ENCODE measurements at regions not wholly inside any gene's neighbourhood (a gene's known extent, or its start where the extent isn't known, plus 50 kb on each side); places are given as distances from the start of the nearest gene placed in this dataset.
"Not testable (repeated sequence)": the region's sequence is repeated elsewhere in the genome, so short reads cannot be mapped to it uniquely, and the experiment has no call there.

DNA sequence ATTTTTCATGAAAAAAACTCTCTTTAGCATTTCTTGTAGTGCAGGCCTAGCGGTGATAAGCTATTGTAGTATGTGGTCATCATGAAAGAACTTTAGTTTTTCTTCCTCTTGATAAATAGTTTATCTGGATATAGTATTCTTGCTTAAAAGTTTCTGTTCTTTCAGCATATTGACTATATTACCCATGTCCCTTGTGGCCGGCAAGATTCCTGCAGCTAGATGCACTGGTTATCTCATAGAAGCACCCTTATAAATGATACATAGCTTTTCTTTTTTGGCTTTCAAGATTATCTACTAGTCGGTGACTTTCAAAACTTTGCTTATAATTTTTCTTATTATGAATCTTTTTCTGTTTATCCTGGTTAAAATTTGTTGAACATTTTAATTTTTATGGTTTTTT, 234.8 kb downstream of the ALG10 start:
- H3K4me3 ChIP-seq = no peak overlapping the region
- DNase-seq = no peak
- H3K36me3 ChIP-seq = no peaks in the 10 kb centered on the region
- no peaks in the 10 kb centered on the region for H3K4me1 ChIP-seq
- no peaks in the 10 kb centered on the region for H3K27me3 ChIP-seq
- H3K9me3 ChIP-seq = no peaks in the 10 kb centered on the region
- intact Hi-C loops (cut with DNase I; ENCODE audit: low total_unique reads) = no loop called here
- no peak for TF ChIP-seq CTCF (IDR thresholded peaks at IDR 0.05)
- H3K27ac ChIP-seq = no peak overlapping the region

- H3K27ac ChIP-seq; H3K9me3 ChIP-seq; H3K36me3 ChIP-seq; intact Hi-C loops (cut with DNase I; ENCODE audit: low total_unique reads); H3K4me3 ChIP-seq; DNase-seq; H3K27me3 ChIP-seq; H3K4me1 ChIP-seq: not testable (repeated sequence)
Measured at GRCh38 chr12:34262140-34262539, 239.8 kb downstream of the ALG10 start.

DNA sequence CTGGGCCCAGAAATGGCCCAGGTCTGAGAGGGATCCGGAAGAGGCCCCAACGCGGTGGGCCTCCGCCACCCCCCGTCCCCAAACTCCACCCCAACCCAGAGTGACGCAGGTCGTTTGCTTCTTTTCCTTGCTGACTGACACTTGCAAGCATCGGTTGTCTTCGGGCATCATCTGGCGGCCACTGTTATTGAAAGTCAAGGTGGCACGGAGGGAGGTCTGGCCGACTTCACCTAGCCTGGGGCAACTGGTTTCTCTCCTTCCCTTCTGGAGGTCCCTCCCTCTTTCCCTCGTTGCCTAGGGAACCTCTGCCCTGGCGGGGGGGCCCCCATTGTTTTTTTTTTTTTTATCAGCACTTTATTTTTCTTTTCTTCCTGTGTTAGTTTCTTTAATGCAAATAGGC, 241.8 kb downstream of the ALG10 start:
- DNase-seq = no peak

GRCh38 chr12:34273703-34274102, 251.4 kb downstream of the ALG10 start:
- H3K27me3 ChIP-seq; DNase-seq; H3K4me1 ChIP-seq; H3K9me3 ChIP-seq; H3K36me3 ChIP-seq; H3K4me3 ChIP-seq; intact Hi-C loops (cut with DNase I; ENCODE audit: low total_unique reads); H3K27ac ChIP-seq: not testable (repeated sequence)

More for the DNA sequence above, 241.8 kb downstream of the ALG10 start:
- no peak for TF ChIP-seq CTCF (IDR thresholded peaks at IDR 0.05)
- Histone ChIP-seq H3K4me1 (no peaks in the 10 kb centered on the region), H3K9me3 (no peaks in the 10 kb centered on the region), H3K36me3 (no peaks in the 10 kb centered on the region), H3K27ac (no peak overlapping the region), H3K4me3 (no peak overlapping the region), H3K27me3 (no peaks in the 10 kb centered on the region)
- intact Hi-C loops (cut with DNase I; ENCODE audit: low total_unique reads) = no loop called here

DNA sequence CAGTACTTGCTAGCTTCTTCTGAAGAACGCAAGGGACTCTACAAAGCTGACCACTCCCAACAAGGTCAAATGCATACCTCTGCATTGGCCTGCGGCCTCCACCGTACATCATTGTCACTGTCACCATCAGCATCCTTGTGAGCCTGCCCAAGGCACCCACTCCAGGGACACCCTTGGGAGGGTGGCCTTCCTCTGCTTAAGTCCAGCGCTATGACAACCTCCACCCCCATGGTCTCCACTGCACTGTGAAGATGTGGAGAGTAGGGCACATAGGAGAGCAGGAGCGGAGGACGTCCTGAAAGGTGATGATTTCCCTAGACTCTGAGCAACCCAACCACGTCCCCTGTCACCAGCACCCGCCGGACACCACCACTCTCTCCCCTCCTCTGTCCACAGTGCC, 252.8 kb downstream of the ALG10 start:
- H3K27me3 ChIP-seq = no peaks in the 10 kb centered on the region
- H3K4me3 ChIP-seq = no peak overlapping the region
- no peak for DNase-seq
- no peaks in the 10 kb centered on the region for H3K36me3 ChIP-seq
- H3K27ac ChIP-seq = no peak overlapping the region
- H3K9me3 ChIP-seq = no peaks in the 10 kb centered on the region
- intact Hi-C loops (cut with DNase I; ENCODE audit: low total_unique reads) = no loop called here
- TF ChIP-seq CTCF (IDR thresholded peaks at IDR 0.05) = no peak
- no peaks in the 10 kb centered on the region for H3K4me1 ChIP-seq

DNA sequence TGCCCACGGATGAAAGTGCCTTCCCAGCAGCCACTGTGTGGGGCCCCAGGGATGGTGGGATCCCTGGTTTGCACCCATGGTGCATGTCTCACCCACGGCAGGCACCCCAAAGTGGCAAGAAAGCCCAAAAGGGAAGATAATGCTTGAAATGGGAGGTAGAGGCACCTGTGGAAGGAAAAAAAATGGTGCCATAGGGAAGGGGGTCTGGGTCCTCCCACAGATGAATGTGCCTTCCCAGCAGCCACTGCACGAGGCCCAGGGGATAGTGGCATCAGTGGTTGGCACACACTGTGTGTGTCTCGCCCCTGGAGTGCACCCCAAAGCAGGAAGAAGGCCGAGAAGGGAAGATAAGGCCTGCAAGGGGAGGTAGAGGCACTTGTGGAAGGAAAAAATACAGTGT, 264.2 kb downstream of the ALG10 start:
- Histone ChIP-seq H3K27me3 (no peaks in the 10 kb centered on the region), H3K27ac (no peak overlapping the region), H3K4me1 (no peaks in the 10 kb centered on the region), H3K9me3 (peaks cover 3 to 50% (median 41%) of the 10 kb centered on the region in 3 donors), H3K36me3 (no peaks in the 10 kb centered on the region), H3K4me3 (no peak overlapping the region)
- no peak for DNase-seq
- TF ChIP-seq CTCF (IDR thresholded peaks at IDR 0.05) = no peak
- intact Hi-C loops (cut with DNase I; ENCODE audit: low total_unique reads) = no loop called here

- H3K4me3 ChIP-seq = no peak overlapping the region
- TF ChIP-seq CTCF (IDR thresholded peaks at IDR 0.05) = no peak
- H3K36me3 ChIP-seq = no peaks in the 10 kb centered on the region
- H3K9me3 ChIP-seq = peaks cover 3 to 50% (median 37%) of the 10 kb centered on the region in 3 donors
- no peak for DNase-seq
- no peak overlapping the region for H3K27ac ChIP-seq
- intact Hi-C loops (cut with DNase I; ENCODE audit: low total_unique reads) = no loop called here
- H3K4me1 ChIP-seq = no peaks in the 10 kb centered on the region
- H3K27me3 ChIP-seq = no peaks in the 10 kb centered on the region
Measured at GRCh38 chr12:34286934-34287333, 264.6 kb downstream of the ALG10 start.

Data from tibial artery (tissue), 4 donors.